ENCODE measurements at regions not wholly inside any gene's neighbourhood (a gene's known extent, or its start where the extent isn't known, plus 50 kb on each side); places are given as distances from the start of the nearest gene placed in this dataset.

DNA sequence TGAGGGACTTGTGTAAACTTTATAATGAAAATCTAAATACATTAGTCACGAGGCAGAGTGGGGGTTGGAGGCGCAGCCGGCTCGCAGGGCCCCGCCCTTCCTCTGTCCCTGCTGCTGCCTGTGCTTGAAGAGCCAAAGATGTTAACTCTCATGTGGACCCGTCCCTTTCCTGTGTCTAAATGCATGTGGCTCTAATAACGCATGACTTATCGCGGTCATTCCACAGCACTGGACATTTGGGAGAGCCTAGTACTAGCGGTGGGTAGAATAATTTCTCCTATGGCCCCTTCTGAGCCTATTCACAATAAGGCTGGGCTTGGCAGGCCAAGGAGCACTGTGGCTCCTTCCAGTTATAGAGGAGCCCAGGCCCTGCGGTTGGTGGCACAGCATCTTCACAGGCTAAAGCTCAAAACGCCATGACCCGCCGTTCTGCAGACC is 82.3 kb upstream of the SIMC1 start (continued):
- peak; percentile 54 for TF ChIP-seq PRDM10 (IDR thresholded peaks at IDR 0.05; ENCODE audit: partially characterized antibody)
- no peak for TF ChIP-seq ZNF12 (CRISPR knock-in tag; IDR thresholded peaks at IDR 0.05)
- TF ChIP-seq ZNF644 (tag; IDR thresholded peaks at IDR 0.05; ENCODE audit: low read depth): no peak; the same call in 1 of the 2 replicates
- TF ChIP-seq FOXA3 (CRISPR knock-in tag; conservative IDR thresholded peaks at IDR 0.05 in 1 of 2, IDR thresholded peaks at IDR 0.05 in 1 of 2): no peak
- no peak for TF ChIP-seq ETV5 (CRISPR knock-in tag; IDR thresholded peaks at IDR 0.05; ENCODE audit: low read depth)
- no peak for TF ChIP-seq AFF4 (CRISPR knock-in tag; IDR thresholded peaks at IDR 0.05)
- no peak for TF ChIP-seq REST (IDR thresholded peaks at IDR 0.05; ENCODE audit: borderline replicate concordance)
- TF ChIP-seq REST (CRISPR knock-in tag; IDR thresholded peaks at IDR 0.05; ENCODE audit: low read depth): no peak
- TF ChIP-seq POLR2G (IDR thresholded peaks at IDR 0.05; ENCODE audit: low read depth, low read length): no peak
- no peak for TF ChIP-seq MBD2 (IDR thresholded peaks at IDR 0.05; ENCODE audit: borderline replicate concordance, low read depth)
- TF ChIP-seq ZNF780A (CRISPR knock-in tag; IDR thresholded peaks at IDR 0.05): no peak
- TF ChIP-seq SIRT6 (IDR thresholded peaks at IDR 0.05; ENCODE audit: low read depth, low read length): no peak
- TF ChIP-seq SMAD2 (IDR thresholded peaks at IDR 0.05; ENCODE audit: low read depth, low read length): no peak
